ENCODE measurements at regions not wholly inside any gene's neighbourhood (a gene's known extent, or its start where the extent isn't known, plus 50 kb on each side); places are given as distances from the start of the nearest gene placed in this dataset.
"Not testable (repeated sequence)": the region's sequence is repeated elsewhere in the genome, so short reads cannot be mapped to it uniquely, and the experiment has no call there.

- TF ChIP-seq CTCF (IDR thresholded peaks at IDR 0.05; ENCODE audit: control extremely low read depth, extremely low read depth, low read depth, missing control alignments), result no peak
- no peak for DNase-seq (ENCODE audit: extremely low spot score)
- ChIA-PET CTCF (no interaction called here), POLR2A (no interaction called here)
Observed at GRCh38 chr5:101788797-101789196, 507.3 kb downstream of the SLCO4C1 start.

- DNase-seq (ENCODE audit: extremely low spot score), result no peak
- no peak for TF ChIP-seq CTCF (IDR thresholded peaks at IDR 0.05; ENCODE audit: control extremely low read depth, extremely low read depth, low read depth, missing control alignments)
- CTCF ChIA-PET, result no interaction called here
- POLR2A ChIA-PET, result no interaction called here
Observed at GRCh38 chr5:101785090-101785489, 511.0 kb downstream of the SLCO4C1 start.

GRCh38 chr5:101783241-101784013 lies 512.7 kb downstream of the SLCO4C1 start:
- no peak for DNase-seq (ENCODE audit: extremely low spot score)
- TF ChIP-seq CTCF (IDR thresholded peaks at IDR 0.05; ENCODE audit: control extremely low read depth, extremely low read depth, low read depth, missing control alignments), result no peak
- ChIA-PET POLR2A (no interaction called here), CTCF (interaction anchor here (1.2 kb wide), 1 partner anchor 17 kb away, joined by 3 read pairs; no protein-coding TSS in a partner anchor)

- DNase-seq (ENCODE audit: extremely low spot score), result no peak
- ChIA-PET CTCF (interaction anchor here (1.0 kb wide), 1 partner anchor 14 kb away, joined by 4 read pairs; no protein-coding TSS in a partner anchor), POLR2A (no interaction called here)
- TF ChIP-seq CTCF (IDR thresholded peaks at IDR 0.05; ENCODE audit: control extremely low read depth, extremely low read depth, low read depth, missing control alignments), result no peak
Observed at GRCh38 chr5:101782352-101783103, 513.6 kb downstream of the SLCO4C1 start.

- ChIA-PET CTCF (no interaction called here), POLR2A (no interaction called here)
- DNase-seq (ENCODE audit: extremely low spot score), result no peak
- no peak for TF ChIP-seq CTCF (IDR thresholded peaks at IDR 0.05; ENCODE audit: control extremely low read depth, extremely low read depth, low read depth, missing control alignments)
Observed at GRCh38 chr5:101751105-101751504, 545.0 kb downstream of the SLCO4C1 start.

GRCh38 chr5:101743000-101743399 lies 553.1 kb downstream of the SLCO4C1 start:
- CTCF ChIA-PET; POLR2A ChIA-PET; DNase-seq (ENCODE audit: extremely low spot score): not testable (repeated sequence)

- CTCF ChIA-PET, result no interaction called here
- TF ChIP-seq CTCF (IDR thresholded peaks at IDR 0.05; ENCODE audit: control extremely low read depth, extremely low read depth, low read depth, missing control alignments), result no peak
- no peak for DNase-seq (ENCODE audit: extremely low spot score)
Observed at GRCh38 chr5:101728933-101729332, 567.2 kb downstream of the SLCO4C1 start.

More at GRCh38 chr5:101728933-101729332, 567.2 kb downstream of the SLCO4C1 start:
- POLR2A ChIA-PET, result no interaction called here
